NCI-H2029 (cell line): ENCODE measurements at regions not wholly inside any gene's neighbourhood (a gene's known extent, or its start where the extent isn't known, plus 50 kb on each side); places are given as distances from the start of the nearest gene placed in this dataset.
"Not testable (repeated sequence)": the region's sequence is repeated elsewhere in the genome, so short reads cannot be mapped to it uniquely, and the experiment has no call there.

Experiments used
- DNase-seq: peaks from one replicate; lab custom pipeline; 2025; lab: John Stamatoyannopoulos, UW

DNA sequence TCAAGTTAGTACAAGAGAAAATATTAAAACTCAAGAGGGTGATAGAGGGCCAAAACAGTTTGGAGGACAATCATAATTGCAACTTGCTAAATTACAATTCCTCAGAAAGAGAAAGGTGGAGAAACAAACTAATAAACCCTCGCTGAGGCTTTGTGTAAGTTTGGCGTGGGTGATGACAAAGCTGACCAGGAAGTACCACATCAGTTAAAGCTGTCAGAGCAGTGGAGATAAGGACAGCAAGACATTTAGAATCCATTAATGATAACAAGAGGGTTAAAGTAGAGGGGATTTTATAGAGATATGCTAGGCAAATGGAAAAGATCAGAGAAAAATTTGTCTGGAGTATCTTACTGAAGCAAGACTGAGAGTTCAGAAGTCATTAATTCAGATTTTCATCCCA is 334.4 kb downstream of the TFAP2B start:
- DNase-seq: no peak

DNA sequence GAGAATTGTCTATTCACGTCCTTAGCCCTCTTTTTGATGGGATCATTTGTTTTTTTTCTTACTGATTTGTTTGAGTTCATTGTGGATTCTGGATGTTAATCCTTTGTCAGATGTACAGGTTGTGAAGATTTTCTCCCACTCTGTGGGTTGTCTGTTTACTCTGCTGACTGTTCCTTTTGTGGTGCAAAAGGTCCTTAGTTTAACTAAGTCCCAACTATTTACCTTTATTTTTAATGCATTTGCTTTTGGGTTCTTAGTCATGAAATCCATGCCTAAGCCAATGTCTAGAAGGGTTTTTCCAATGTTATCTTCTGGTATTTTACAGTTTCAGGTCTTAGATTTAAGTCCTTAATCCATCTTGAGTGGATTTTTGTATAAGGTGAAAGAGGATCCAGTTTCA is 336.3 kb downstream of the TFAP2B start:
- DNase-seq: not testable (repeated sequence)

DNA sequence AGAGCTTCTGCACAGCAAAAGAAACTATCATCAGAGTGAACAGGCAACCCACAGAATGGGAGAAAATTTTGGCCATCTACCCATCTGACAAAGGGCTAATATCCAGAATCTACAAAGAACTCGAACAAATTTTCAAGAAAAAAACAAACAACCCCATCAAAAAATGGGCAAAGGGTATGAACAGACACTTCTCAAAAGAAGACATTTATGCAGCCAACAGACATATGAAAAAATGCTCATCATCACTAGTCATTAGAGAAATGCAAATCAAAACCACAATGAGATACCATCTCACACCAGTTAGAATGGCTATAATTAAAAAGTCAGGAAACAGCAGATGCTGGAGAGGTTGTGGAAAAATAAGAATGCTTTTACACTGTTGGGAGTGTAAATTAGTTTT is 340.6 kb downstream of the TFAP2B start:
- not testable (repeated sequence) for DNase-seq

DNA sequence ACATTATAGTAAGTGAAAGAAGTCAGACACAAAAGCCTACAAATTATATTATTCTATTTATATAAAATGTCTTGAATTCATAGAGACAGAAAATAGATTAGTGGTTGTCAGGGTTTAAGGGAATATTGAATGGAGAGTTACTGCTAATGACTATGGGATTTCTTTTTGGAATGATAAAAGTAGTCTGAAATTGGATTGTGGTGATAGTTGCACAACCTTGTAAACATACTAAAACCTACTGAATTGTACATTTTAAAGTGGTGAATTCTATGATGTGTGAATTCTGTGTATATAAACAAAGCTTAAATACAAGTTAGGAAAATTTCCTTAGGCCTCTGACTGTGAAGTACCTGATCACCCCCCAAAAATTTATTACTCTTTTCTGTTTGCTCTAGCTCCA is 343.1 kb downstream of the TFAP2B start:
- no peak for DNase-seq

DNA sequence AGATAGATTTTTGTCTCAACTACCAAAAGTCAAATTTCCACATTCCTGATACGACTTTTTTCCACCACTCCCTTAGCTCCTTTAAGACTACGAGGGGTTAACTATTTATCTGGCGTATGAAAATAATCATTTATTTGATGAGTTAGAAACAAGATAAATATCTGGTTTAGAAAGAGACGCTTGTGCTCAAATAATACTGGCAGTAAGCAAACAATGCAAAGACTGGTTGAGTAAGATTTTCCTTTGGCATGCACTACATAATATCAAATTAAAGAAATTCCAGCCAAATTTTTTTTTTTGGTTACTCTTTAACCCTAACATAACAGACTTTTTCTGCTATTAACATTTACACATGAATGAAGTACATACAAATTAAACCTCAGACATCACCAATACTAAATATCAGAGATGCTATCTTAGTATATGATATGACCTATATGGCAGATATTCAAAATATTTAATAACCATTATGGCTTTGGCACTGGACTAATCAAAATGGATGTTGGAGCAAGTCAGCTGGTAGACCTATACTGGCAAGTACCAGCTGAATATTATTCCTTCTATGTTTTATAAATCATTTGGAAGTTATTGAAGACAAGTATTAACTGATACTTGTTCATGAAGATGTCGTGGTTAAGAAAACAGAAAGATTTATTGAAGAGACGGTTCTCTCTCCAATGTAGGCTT is 345.3 kb downstream of the TFAP2B start:
- no peak for DNase-seq

DNA sequence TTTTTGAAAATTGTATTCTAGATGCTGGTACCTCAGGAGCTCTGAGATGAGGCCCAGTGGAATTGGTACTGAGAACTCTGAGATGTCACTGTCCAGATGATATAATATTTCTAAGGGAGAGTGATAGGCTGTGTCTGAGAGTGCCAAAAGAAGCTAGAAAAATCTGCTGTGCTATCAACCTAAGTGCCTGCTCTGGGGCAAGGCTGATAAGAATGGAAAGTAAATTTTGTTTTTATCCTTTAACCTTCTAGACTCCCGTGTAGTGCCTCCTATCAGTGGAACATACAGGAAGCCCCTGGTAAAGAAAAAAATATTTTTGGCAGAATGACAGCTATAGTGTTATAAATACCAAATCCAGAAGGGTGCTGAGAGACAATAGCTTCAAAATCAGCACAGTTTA is 348.2 kb downstream of the TFAP2B start:
- no peak for DNase-seq

DNA sequence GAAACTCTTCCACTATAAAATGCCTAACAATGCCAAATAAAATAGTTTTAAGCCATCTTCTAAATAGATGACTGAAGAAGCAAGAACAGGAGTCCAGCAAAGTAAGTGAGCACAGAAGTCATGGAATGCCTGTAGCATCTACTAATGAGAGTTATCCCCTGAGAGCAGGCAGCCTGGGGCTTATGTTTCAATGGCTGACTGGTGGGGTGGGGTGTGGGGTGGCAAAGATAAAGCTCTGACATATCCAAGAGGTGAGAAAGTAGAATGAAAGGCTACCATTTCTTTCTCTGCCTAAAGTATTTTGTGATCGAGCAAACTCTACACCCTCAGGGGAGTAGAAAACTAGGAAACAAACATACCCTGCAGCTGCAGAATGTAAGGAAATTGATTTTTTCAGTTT is 348.8 kb downstream of the TFAP2B start:
- DNase-seq: no peak

DNA sequence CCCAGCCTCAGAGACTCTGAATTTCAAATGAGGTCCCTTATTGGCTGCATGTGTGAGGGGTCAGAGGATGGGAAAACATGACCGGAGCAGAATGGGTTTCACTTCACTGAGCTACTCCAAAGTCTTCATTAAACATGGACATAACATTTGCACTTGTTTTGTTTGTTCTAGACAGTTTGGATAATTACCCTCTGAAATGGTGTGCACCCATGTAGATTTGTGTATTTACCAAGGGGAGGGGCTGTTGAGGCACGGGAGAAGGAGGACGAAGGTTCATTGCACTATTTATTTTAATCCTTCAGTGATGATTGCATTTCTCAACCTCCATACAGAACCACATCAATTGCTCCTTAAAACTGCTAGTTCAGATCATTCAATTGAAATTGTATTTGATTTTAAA is 364.2 kb downstream of the TFAP2B start:
- DNase-seq: no peak

DNA sequence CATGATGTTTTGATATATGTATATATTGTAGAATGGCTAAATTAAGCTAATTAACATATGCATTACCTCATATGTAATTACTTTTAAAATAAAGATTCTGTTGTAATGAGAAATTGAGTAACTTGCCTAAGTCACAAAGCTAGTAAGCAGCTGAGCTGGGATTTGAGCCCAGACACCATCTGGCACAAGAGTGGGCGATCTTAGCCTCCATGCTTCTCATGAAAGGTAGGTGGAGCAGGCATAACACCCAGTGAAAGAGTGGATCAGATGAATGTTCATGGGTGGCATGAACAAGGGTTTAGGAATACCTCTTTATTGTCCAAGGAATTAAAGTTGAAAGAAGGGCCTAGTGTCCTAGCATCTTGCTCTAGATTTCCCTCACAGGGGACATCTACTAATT is 365.4 kb downstream of the TFAP2B start:
- DNase-seq: no peak

DNA sequence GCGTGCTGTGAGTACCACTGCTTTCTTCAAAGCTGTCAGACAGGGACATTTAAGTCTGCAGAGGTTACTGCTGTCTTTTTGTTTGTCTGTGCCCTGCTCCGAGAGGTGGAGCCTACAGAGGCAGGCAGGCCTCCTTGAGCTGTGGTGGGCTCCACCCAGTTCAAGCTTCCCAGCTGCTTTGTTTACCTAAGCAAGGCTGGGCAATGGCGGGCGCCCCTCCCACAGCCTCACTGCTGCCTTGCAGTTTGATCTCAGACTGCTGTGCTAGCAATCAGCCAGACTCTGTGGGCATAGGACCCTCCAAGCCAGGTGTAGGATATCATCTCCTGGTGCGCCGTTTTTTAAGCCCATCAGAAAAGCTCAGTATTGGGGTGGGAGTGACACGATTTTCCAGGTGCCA is 374.5 kb downstream of the TFAP2B start:
- not testable (repeated sequence) for DNase-seq

DNA sequence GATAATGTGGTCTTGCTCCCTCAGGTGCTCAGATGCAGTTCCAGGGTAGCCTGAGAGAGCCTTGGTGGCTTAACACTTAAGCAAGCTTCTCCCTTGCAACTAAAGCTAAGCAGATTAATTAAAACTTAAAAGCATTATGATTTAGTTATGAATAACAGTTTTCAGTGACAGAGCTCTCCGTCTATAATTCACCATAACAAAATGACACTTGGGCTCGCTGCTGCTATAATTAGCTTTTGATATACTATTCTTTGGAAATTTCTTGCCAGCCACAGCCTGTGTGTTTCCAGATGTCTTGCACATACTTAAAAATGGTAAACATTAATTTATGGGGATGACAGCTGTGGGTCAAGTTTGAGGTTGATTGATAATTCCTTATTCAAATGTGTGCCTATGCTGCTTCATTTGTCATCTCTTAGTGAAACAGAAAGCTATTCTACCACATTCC is 380.5 kb downstream of the TFAP2B start:
- no peak for DNase-seq

DNA sequence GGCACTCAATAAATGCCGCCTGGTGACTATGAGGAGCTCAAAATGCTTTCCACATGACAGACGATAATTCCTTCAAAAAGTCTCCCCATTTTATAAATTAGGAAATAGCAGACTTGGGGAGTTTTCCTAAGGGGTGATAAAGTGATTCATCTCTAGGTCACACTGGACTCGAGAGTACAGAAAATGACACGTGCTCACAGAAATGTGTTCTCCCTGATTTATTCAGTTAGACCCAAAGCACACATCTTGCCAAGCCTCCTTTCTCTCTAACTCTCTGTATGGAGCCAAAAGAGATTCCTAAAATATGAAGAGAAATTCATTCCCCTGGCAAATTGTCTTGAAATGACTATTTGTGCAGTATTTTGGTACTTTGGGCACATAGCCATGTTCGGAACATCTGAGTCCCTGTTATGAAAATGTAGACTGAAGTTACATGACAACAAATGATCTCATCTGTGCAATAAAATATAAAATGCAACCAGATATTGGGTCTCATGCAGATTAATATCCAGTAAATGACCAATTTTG is 381.1 kb downstream of the TFAP2B start:
- no peak for DNase-seq

DNA sequence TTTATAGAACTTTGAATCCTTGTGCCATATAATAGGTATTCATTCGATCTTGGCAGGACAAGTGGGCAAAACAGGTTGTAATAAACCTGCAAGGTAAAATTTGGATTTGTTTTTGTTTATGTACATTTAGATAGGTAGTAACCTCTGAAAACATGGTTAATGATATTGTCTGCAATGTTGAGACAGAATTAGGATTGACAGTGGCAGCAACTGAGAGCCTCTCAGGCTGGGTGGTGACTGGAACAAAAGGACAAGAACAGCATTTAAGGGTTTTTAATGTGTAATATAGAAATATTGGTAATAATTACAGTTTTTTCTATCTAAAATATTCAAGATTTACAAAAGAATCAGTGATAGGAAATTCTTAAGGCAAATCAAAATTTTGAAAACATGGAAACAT is 382.0 kb downstream of the TFAP2B start:
- no peak for DNase-seq

DNA sequence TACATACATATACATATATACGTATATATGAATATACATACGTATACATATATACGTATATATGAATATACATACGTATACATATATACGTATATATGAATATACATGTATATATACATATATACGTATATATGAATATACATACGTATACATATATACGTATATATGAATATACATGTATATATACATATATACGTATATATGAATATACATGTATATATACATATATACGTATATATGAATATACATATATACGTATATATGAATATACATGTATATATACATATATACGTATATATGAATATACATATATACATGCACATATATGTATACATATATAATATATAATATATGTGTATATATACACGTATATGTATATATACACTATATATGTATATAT is 384.0 kb downstream of the TFAP2B start:
- not testable (repeated sequence) for DNase-seq

DNA sequence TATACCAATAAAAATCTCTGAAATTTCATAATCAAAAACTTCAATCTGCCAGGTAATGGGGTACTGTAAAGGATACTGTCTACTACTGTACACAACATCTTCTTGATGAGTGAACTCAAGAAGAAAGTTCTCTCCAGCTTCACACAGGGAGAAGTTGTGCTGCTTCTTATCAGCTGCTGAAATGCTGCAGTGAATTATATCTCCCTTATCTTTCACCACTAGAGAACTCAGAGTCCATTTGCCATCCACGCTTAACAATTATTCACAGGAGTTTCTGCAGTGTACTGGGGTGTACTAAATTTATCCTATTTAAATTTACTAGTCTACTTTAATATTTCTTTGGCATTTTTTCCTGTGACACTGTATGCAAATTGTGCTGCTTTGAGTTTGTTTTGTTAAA is 384.8 kb downstream of the TFAP2B start:
- DNase-seq: no peak

DNA sequence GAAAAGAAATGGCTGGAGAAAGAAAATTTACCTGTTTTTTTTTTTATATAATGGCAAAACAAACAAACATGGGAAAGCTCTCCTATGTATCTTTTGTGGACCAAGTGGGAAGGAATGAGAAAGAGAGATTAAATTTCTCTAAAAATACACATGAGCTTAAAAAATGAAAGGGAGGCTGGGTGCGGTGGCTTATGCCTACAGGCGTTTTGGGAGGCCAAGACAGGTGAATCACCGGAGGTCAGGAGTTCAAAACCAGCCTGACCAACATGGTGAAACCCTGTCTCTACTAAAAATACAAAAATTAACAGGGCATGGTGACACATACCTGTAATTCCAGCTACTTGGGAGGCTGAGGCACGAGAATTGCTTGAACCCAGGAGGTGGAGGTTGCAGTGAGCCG is 388.0 kb downstream of the TFAP2B start:
- not testable (repeated sequence) for DNase-seq

DNA sequence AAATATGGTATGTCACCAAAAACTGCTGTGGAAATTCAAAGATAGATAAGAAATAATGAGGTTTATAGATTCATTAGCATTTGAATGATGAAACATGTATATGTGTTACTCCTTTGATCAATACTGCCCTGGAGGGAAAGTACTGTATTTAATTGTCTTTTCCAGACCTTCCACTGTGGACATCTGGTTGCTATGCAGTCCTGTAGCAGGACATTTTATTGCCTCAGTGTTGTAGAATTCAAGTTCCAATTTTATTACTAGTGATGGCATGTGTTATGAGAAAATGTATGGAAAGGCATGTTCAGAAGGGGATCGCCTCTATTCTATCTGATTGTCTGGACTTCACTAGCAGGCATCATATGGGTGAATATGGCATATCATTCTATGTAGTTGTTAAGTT is 391.0 kb downstream of the TFAP2B start:
- DNase-seq: no peak

DNA sequence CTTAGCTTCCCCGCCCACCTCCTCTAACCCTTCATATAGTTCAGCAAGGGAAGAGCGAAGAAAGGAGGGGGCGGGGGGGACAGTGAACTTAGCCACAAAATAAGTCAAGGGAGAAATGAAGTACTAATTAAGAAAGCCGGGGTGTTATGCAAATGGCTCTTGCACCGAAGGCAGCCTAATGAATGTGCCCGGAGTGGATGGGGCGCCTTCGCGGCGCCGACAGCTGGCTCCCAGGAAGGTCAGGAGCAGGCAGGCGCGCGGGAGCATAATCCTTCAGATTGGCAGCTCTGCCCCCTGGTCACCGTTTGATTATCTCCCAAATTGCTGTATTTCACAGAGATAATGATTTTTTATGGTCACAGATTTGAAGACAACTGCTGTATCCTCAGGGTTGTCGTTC is 395.1 kb downstream of the TFAP2B start:
- no peak for DNase-seq

DNA sequence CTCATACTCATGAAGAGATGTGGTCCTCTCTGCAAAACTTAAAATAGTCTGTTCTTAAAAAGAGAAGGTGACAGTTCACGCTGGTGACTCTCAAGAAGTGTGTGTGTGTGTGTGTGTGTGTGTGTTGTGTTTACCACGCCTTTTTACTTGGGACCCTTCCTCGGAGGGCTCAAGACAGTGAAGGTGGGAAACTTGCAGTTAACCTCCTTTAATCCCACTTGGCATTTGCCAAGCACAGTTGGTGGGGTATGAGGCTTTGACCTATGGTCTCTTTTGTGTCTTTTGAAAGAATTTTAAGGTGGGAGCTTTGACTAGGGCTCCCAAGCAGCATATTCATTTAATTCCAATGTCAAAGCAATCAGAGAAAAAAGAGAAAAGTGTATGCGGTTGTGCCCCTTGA is 395.8 kb downstream of the TFAP2B start:
- no peak for DNase-seq

DNA sequence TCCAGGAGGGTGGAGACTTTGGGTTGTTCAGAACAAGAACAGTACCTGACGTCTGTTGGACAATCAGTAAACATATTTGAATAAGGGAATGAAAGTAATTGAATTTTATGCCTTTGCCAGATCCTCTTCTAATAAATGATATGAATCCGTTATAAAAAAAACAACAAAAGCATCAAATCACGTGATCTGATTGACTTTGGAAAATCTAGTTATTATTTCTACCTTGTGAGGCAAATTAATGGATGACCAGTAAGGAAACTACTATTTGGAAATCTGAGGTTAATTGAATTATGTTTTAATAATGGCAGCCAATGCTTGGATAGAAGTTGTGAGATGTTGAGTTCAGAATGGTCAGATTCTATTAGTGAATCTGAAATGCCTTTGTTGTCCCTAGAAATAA is 399.5 kb downstream of the TFAP2B start:
- DNase-seq: no peak

DNA sequence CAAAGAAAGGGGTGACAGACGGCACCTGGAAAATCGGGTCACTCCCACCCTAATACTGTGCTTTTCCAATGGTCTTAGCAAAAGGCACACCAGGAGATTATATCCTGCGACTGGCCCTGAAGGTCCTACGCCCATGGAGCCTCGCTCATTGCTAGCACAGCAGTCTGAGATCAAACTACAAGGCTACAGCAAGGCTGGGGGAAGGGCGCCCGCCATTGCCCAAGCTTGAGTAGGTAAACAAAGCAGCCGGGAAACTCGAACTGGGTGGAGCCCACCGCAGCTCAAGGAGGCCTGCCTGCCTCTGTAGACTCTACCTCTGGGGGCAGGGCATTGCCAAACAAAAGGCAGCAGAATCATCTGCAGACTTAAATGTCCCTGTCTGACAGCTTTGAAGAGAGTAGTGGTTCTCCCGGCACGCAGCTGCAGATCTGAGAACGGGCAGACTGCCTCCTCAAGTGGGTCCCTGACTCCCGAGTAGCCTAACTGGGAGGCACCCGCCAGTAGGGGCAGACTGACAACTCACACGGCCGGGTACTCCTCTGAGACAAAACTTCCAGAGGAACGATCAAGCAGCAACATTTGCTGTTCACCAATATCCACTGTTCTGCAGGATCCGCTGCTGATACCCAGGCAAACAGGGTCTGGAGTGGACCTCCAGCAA is 406.0 kb downstream of the TFAP2B start:
- DNase-seq: not testable (repeated sequence)

DNA sequence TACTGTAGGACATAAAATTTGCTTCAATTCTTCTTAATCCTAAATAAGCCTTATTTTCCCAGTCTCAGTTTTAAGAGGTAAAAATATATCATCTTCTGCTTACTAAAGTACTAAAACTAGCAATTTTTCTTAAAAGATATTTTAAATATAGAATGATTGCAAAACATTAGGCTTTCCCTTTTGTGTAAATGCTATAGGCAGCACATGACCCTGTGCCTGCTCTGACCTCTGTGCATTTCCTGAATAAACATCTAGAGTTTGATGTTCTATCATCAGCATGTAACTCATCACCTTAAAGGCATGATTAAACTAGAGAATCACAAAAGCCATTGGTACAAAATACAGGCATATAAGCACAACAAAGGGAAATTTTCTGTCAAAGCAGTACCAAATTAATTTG is 422.7 kb downstream of the TFAP2B start:
- DNase-seq: no peak

DNA sequence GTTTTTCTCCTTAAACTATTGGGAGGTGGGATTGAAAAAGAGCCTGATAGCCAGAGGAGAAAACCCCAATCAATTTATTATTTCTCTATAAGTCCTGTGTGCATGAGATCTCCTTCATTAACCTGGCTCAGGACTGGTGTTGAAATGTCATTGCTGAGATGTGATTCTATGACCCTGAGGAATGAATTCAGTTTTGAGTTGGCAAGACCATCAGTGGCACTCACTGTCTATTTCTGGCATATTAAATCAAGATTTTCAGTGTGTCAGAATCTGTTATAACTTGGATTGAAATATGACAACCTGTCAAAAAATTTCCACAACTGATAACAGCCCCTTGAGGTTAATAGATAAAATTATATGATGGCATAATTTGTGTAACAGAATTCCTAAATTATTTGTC is 431.1 kb downstream of the TFAP2B start:
- no peak for DNase-seq

DNA sequence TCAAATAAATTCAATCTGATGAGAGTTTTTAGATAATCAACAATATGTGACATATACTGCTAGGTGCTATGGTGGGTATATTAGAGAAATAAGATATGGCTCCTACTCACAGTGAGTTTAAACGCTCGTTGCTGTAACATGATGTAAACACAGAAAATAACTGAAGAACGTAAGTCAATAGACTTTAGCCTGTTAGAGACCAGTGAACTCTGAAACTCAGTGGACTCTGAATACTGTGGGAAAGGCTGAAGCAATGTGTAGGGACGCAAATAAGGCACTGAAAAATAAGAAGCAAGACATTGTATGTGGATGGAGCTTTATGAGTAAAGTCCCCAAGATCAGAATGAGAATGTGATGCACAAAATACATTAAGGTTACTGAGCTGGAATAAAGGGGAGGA is 431.6 kb downstream of the TFAP2B start:
- no peak for DNase-seq
